Mucosa of descending colon (tissue), 3 donors: ENCODE measurements at regions not wholly inside any gene's neighbourhood (a gene's known extent, or its start where the extent isn't known, plus 50 kb on each side); places are given as distances from the start of the nearest gene placed in this dataset.

ENCODE experiments used
- ATAC-seq: fragments of 200-7000 bp; cut with Tn5 transposase; one replicate; pipeline ENCODE4 v1.9.1; 2020; ENCODE audit warnings: mild to moderate bottlenecking, moderate library complexity
- DNase-seq, 3 donors: peaks; one replicate each; pipeline ENCODE4 v3.0.0-alpha.2; 2020
- H3K36me3 ChIP-seq: fragments of 200-600 bp; one replicate; pipeline ENCODE4 v1.8.0; 2021; ENCODE audit warnings: low read depth, mild to moderate bottlenecking
- H3K4me1 ChIP-seq: fragments of 200-600 bp; one replicate; pipeline ENCODE4 v1.8.0; 2021; ENCODE audit warnings: low read depth, mild to moderate bottlenecking
- H3K4me3 ChIP-seq: fragments of 200-600 bp; one replicate; pipeline ENCODE4 v1.8.0; 2021; ENCODE audit warnings: mild to moderate bottlenecking
- H3K9me3 ChIP-seq: fragments of 200-600 bp; one replicate; pipeline ENCODE4 v1.8.0; 2021; ENCODE audit warnings: mild to moderate bottlenecking
- intact Hi-C, 2 donors: fragments of 100-400 bp; cut with DNase I in 1 of 2; cut with micrococcal nuclease in 1 of 2; formaldehyde crosslinking; loops; one replicate each; pipeline versions ENCODE4 v1.11.0 to v1.11.1; 2022; cut with DNase I, micrococcal nuclease
- TF ChIP-seq, protein P1 (sequence below): fragments of 200-600 bp; IDR thresholded peaks from one replicate; pipeline ENCODE4 v1.8.0; 2022; ENCODE audit warnings: antibody characterized with exemption, mild to moderate bottlenecking
- donor health status: DM: no; HTN: no; CAD: no; lungs with moderate emphysema.
- donor health status: DM: no; HTN: no; CAD: no.
- donor health status: DM: no; HTN: yes; CAD: no.

DNA sequence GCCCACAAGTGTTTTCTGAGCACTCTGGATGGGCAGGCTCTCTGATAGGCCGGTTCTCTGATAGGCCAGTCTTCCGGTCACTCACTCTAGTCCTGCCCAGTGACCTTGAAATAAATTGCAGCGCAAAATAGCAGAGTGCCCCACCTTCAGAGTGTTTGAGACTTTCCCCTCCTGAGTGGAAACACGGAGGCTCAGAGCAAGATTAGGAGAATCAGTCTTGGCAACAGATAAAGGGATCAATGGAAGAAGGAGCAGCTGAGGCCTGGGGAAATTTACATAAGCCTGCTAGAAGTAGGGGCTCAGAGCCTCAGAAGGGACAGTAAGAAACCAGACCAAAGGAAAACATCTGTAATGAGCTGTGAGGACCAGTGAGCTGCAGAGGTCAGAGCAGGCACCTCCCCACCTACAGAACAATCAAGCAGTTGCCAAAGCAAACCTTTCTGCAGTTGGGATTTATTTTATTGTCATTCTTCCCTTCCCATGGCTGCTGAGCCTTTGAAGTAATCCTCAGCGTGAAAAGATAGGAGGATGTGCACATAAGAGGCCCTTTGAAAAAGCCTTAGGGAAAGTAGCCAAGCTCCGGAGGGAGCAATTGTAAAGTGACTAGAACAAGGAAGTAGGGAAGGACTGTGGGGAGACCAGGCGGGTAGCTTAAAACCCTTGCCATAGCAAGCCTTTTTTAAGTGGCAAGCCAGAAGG is 89.1 kb upstream of the TSPAN5 start:
- H3K9me3 ChIP-seq, result no peaks in the 10 kb centered on the region
- ATAC-seq (peak; percentile 86), DNase-seq (peak in 2 of 3 donors; percentile 49 to 69)
- TF ChIP-seq, protein P1, sequence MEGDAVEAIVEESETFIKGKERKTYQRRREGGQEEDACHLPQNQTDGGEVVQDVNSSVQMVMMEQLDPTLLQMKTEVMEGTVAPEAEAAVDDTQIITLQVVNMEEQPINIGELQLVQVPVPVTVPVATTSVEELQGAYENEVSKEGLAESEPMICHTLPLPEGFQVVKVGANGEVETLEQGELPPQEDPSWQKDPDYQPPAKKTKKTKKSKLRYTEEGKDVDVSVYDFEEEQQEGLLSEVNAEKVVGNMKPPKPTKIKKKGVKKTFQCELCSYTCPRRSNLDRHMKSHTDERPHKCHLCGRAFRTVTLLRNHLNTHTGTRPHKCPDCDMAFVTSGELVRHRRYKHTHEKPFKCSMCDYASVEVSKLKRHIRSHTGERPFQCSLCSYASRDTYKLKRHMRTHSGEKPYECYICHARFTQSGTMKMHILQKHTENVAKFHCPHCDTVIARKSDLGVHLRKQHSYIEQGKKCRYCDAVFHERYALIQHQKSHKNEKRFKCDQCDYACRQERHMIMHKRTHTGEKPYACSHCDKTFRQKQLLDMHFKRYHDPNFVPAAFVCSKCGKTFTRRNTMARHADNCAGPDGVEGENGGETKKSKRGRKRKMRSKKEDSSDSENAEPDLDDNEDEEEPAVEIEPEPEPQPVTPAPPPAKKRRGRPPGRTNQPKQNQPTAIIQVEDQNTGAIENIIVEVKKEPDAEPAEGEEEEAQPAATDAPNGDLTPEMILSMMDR, result no peak
- H3K4me1 ChIP-seq, result no peaks in the 10 kb centered on the region
- no peak overlapping the region for H3K4me3 ChIP-seq
- H3K36me3 ChIP-seq, result no peaks in the 10 kb centered on the region
- intact Hi-C loops, result no loop called here

DNA sequence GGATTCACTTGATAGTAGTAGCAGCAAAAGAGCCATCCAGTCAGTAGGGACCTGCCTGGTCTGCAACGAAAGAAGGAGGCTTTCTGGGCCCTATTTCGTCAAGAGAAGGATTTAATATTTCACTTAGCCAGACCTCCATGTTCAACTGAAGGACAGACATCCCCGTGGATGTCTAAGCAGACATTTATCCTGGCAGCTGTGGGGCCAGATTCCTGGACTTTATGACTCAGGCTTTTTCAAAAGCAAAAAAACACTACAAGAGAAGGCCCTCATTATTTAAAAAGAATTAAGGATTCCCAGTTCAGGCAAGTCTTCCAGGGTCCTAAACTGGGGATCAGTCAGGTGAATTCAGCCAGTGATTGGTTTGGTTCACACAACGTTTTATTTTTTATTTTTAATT is 88.5 kb upstream of the TSPAN5 start:
- intact Hi-C loops, result no loop called here
- no peaks in the 10 kb centered on the region for H3K9me3 ChIP-seq
- DNase-seq, result no peak
- TF ChIP-seq, protein P1, result no peak
- H3K36me3 ChIP-seq, result no peaks in the 10 kb centered on the region
- no peaks in the 10 kb centered on the region for H3K4me1 ChIP-seq
- ATAC-seq, result no peak
- no peak overlapping the region for H3K4me3 ChIP-seq

DNA sequence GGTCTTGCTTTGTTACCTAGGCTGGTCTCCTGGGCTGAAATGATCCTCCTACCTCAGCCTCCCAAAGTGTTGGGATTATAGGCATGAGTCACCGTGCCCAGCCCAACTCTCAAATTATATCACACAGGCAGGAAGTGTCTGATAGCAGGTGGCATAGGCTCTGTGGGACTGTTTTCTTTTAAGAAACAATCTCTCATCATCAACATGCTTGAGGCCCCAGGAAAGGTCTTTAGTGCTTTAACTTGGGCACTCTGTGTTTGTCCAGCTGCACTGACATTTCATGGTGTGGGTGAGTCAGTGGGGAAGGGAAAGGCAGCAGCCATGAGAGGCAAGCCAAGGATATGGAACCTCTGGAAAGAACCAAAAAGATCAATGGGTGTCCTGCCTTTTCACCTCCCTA is 88.1 kb upstream of the TSPAN5 start:
- no peaks in the 10 kb centered on the region for H3K4me1 ChIP-seq
- no peaks in the 10 kb centered on the region for H3K9me3 ChIP-seq
- no peaks in the 10 kb centered on the region for H3K36me3 ChIP-seq
- H3K4me3 ChIP-seq, result no peak overlapping the region
- intact Hi-C loops, result no loop called here
- TF ChIP-seq, protein P1, result no peak
- ATAC-seq (peak; percentile 68), DNase-seq (peak in 1 of 3 donors; percentile 31)

- ATAC-seq, result no peak
- no peak overlapping the region for H3K4me3 ChIP-seq
- TF ChIP-seq, protein P1, result no peak
- H3K36me3 ChIP-seq, result no peaks in the 10 kb centered on the region
- intact Hi-C loops, result no loop called here
- H3K9me3 ChIP-seq, result no peaks in the 10 kb centered on the region
- DNase-seq, result peak in 1 of 3 donors; percentile 49
- H3K4me1 ChIP-seq, result no peaks in the 10 kb centered on the region
Observed at GRCh38 chr4:98745366-98745765, 87.0 kb upstream of the TSPAN5 start.

GRCh38 chr4:98744372-98745150 is 86.2 kb upstream of the TSPAN5 start:
- H3K36me3 ChIP-seq, result no peaks in the 10 kb centered on the region
- TF ChIP-seq, protein P1, result no peak
- no peak overlapping the region for H3K4me3 ChIP-seq
- no peaks in the 10 kb centered on the region for H3K9me3 ChIP-seq
- intact Hi-C loops, result no loop called here
- ATAC-seq (no peak), DNase-seq (peak in 1 of 3 donors; percentile 46)
- H3K4me1 ChIP-seq, result no peaks in the 10 kb centered on the region
